Psoas muscle (tissue), 7 donors: ENCODE measurements at regions not wholly inside any gene's neighbourhood (a gene's known extent, or its start where the extent isn't known, plus 50 kb on each side); places are given as distances from the start of the nearest gene placed in this dataset.

Experiments
- ATAC-seq, 4 donors: fragments of 200-7000 bp; cut with Tn5 transposase; one replicate each; pipeline ENCODE4 v1.9.1; 2020; ENCODE audit warnings: moderate library complexity in 3 of 4, mild to moderate bottlenecking in 2 of 4
- DNase-seq, 2 donors: peaks; one replicate each; pipeline ENCODE4 v3.0.0-alpha.2; 2020
- H3K27ac ChIP-seq: fragments of 200-600 bp; one replicate; pipeline ENCODE4 v1.8.0; 2022
- H3K27me3 ChIP-seq, 3 donors: fragments of 200-600 bp in 1 of 3; one replicate each; pipeline versions ENCODE4 v1.6.1 to v1.8.0; 2013 to 2022; ENCODE audit warnings: low read length in 2 of 3, mild to moderate bottlenecking in 2 of 3, moderate library complexity in 1 of 3; ENCODE audit not compliant: insufficient read depth in 3 of 3
- H3K36me3 ChIP-seq, 2 donors: fragments of 200-600 bp in 1 of 2; one replicate each; pipeline versions ENCODE4 v1.6.1 to v1.8.0; 2013 to 2022; ENCODE audit warnings: low read depth in 1 of 2, mild to moderate bottlenecking in 1 of 2, moderate library complexity in 1 of 2; ENCODE audit not compliant: insufficient read depth in 1 of 2
- H3K4me1 ChIP-seq: fragments of 200-600 bp; one replicate; pipeline ENCODE4 v1.8.0; 2022
- H3K4me3 ChIP-seq: fragments of 200-600 bp; one replicate; pipeline ENCODE4 v1.8.0; 2022; ENCODE audit warnings: mild to moderate bottlenecking
- H3K9me3 ChIP-seq: fragments of 200-600 bp; one replicate; pipeline ENCODE4 v1.8.0; 2022
- CTCF ChIP-seq: fragments of 200-600 bp; IDR thresholded peaks from one replicate; pipeline ENCODE4 v1.8.0; 2022; ENCODE audit warnings: antibody characterized with exemption
- WGBS, 3 donors: extraction: QIAGEN DNeasy Blood & Tissue Kit; methylation state at CpG; one replicate each; pipeline versions ENCODE4 v1.1.6 to v1.1.7; 2013; 5-methylcytosine and 5-hydroxymethylcytosine counted together
- intact Hi-C, 2 donors: fragments of 100-400 bp; cut with DNase I; formaldehyde crosslinking; loops; one replicate each; pipeline versions ENCODE4 v1.11.0 to v1.14.2; 2022
- donor health status: healthy with polysubstance abuse.
- donor health status: DM: no; HTN: no; CAD: no; lungs with moderate emphysema.
- donor health status: Bipolar disorder and iron deficiency.
- donor health status: healthy.
- donor health status: DM: yes; HTN: yes; CAD: no.
- donor health status: DM: no; HTN: no; CAD: no.
- donor health status: DM: yes; HTN: yes; CAD: no.

- intact Hi-C loops = no loop called here
- DNase-seq (no peak), ATAC-seq (no peak)
- no peaks in the 10 kb centered on the region for H3K4me1 ChIP-seq
- WGBS, 3 donors = 19 to 22% (median 22%) methylated on average over 2 of the region's 2 CpGs
- no peak overlapping the region for H3K4me3 ChIP-seq
- H3K27me3 ChIP-seq = no peaks in the 10 kb centered on the region
- no peaks in the 10 kb centered on the region for H3K9me3 ChIP-seq
- no peaks in the 10 kb centered on the region for H3K36me3 ChIP-seq
- H3K27ac ChIP-seq = no peak overlapping the region
- TF ChIP-seq CTCF = peak; percentile 6
Measured at GRCh38 chr2:155372969-155373368, 674.5 kb downstream of the KCNJ3 start.

DNA sequence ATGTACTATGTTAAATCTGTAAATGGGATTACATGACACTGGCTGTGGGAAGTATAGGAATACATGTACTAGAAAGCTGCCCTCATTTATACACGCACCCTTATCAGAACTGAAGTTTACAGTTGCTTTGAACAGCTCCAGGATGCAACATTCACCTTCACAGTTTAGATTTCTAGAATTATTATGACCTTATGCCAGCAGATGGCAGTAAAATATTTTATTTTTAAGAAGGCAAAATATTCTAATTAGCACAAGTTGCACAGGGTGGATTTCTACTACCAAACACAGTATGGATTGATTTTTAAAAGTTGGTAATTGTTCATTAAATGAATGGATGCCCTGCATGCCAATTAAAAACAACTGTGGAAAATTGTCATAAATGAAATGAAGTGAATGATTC, 670.4 kb downstream of the KCNJ3 start:
- Histone ChIP-seq H3K27me3 (no peaks in the 10 kb centered on the region), H3K27ac (no peak overlapping the region), H3K4me1 (no peaks in the 10 kb centered on the region), H3K9me3 (no peaks in the 10 kb centered on the region), H3K4me3 (no peak overlapping the region), H3K36me3 (no peaks in the 10 kb centered on the region)
- ATAC-seq = no peak
- intact Hi-C loops = loop anchor here in 1 of 2 donors (5.0 kb wide), 1 partner anchor 1828 kb away; no protein-coding TSS in a partner anchor
- no peak for DNase-seq
- no peak for TF ChIP-seq CTCF
- 45 to 51% (median 49%) methylated on average over 1 of the region's 1 CpG for WGBS, 3 donors

GRCh38 chr2:155364766-155365165, 666.3 kb downstream of the KCNJ3 start:
- Histone ChIP-seq H3K4me1 (no peaks in the 10 kb centered on the region), H3K27ac (no peak overlapping the region), H3K9me3 (no peaks in the 10 kb centered on the region), H3K27me3 (no peaks in the 10 kb centered on the region), H3K4me3 (no peak overlapping the region), H3K36me3 (no peaks in the 10 kb centered on the region)
- intact Hi-C loops = loop anchor here in 1 of 2 donors (5.0 kb wide), 1 partner anchor 1833 kb away; no protein-coding TSS in a partner anchor
- ATAC-seq (no peak), DNase-seq (no peak)
- TF ChIP-seq CTCF = no peak
- 88 to 94% (median 93%) methylated on average over 3 of the region's 3 CpGs for WGBS, 3 donors

GRCh38 chr2:155363349-155363888, 664.9 kb downstream of the KCNJ3 start:
- Histone ChIP-seq H3K9me3 (no peaks in the 10 kb centered on the region), H3K36me3 (no peaks in the 10 kb centered on the region), H3K27ac (no peak overlapping the region), H3K27me3 (no peaks in the 10 kb centered on the region), H3K4me1 (no peaks in the 10 kb centered on the region), H3K4me3 (no peak overlapping the region)
- no peak for TF ChIP-seq CTCF
- ATAC-seq = no peak
- no peak for DNase-seq
- intact Hi-C loops = no loop called here
- WGBS, 3 donors = 87 to 90% (median 88%) methylated on average over 8 of the region's 8 CpGs

DNA sequence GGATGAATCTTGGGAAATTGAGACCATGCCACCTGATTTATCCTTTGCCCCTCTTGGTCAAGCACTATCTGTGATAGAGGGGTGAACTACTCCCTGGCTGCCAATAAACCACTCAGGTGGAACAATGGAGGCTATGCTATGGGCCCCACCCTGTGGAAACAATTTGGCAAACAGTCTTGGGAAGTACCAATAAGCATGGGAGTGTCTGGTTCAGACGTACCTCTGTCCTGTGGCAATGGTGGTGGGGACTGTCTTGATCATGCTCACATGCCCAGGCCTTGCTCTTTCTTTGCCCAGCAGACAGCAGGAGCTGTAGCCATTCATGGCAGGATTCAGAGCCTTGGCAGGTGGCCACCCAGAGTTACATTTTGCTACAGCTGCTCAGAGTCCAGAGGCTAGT, 658.7 kb downstream of the KCNJ3 start:
- Histone ChIP-seq H3K4me3 (no peak overlapping the region), H3K27me3 (no peaks in the 10 kb centered on the region), H3K36me3 (no peaks in the 10 kb centered on the region), H3K4me1 (no peaks in the 10 kb centered on the region), H3K27ac (no peak overlapping the region), H3K9me3 (no peaks in the 10 kb centered on the region)
- intact Hi-C loops = no loop called here
- no peak for TF ChIP-seq CTCF
- no peak for ATAC-seq
- no peak for DNase-seq
- 61 to 75% (median 67%) methylated on average over 1 of the region's 1 CpG for WGBS, 3 donors
